Neural cell (in vitro differentiated cells): ENCODE measurements at regions not wholly inside any gene's neighbourhood (a gene's known extent, or its start where the extent isn't known, plus 50 kb on each side); places are given as distances from the start of the nearest gene placed in this dataset.

Source experiments
- H2AFZ ChIP-seq: fragments of 200-600, 300-800 bp; sonication (generic), shearing (Covaris generic); 2 replicates; pipeline ENCODE4 v1.6.0; 2014; ENCODE audit warnings: low read depth, mild to moderate bottlenecking, antibody characterized with exemption, low read length, moderate library complexity
- H3F3A ChIP-seq: fragments of 200-600 bp; shearing (Covaris generic); 2 replicates; pipeline ENCODE4 v1.6.1; 2016; ENCODE audit warnings: mild to moderate bottlenecking, moderate library complexity, mixed read lengths, antibody characterized with exemption, low read length; ENCODE audit not compliant: insufficient read depth, poor library complexity, severe bottlenecking
- H3K27ac ChIP-seq: fragments of 200-600, 300-800 bp; sonication (generic), shearing (Covaris generic); 2 replicates; pipeline ENCODE4 v1.5.1; 2014; ENCODE audit warnings: mild to moderate bottlenecking, low read length, moderate library complexity
- H3K27me3 ChIP-seq: fragments of 300-800, 200-600 bp; sonication (generic), shearing (Covaris generic); 2 replicates; pipeline ENCODE4 v1.6.0; 2014; ENCODE audit warnings: mild to moderate bottlenecking, low read depth, low read length, moderate library complexity; ENCODE audit not compliant: insufficient read depth
- H3K36me3 ChIP-seq: fragments of 300-800, 200-600 bp; sonication (generic), shearing (Covaris generic); 2 replicates; pipeline ENCODE4 v1.5.1; 2014; ENCODE audit warnings: mild to moderate bottlenecking, antibody characterized with exemption, low read length, moderate library complexity; ENCODE audit not compliant: insufficient read depth
- H3K4me2 ChIP-seq: fragments of 300-800, 200-600 bp; sonication (generic), shearing (Covaris generic); 2 replicates; pipeline ENCODE4 v1.6.0; 2014; ENCODE audit warnings: mild to moderate bottlenecking, low read length
- H3K4me3 ChIP-seq: fragments of 300-800, 200-600 bp; sonication (generic), shearing (Covaris generic); 2 replicates; pipeline ENCODE4 v1.5.1; 2014; ENCODE audit warnings: mild to moderate bottlenecking, low read length, moderate library complexity
- H3K79me2 ChIP-seq: fragments of 200-600 bp; shearing (Covaris generic); replicated peaks from 2 replicates; pipeline ENCODE4 v1.6.0; 2014; ENCODE audit warnings: mild to moderate bottlenecking, low read length, moderate library complexity; ENCODE audit not compliant: insufficient read depth
- H3K9ac ChIP-seq: fragments of 300-800, 200-600 bp; sonication (generic), shearing (Covaris generic); 2 replicates; pipeline ENCODE4 v1.6.1; 2016; ENCODE audit warnings: mild to moderate bottlenecking, low read length, mixed read lengths
- H3K9me2 ChIP-seq: fragments of 200-600 bp; shearing (Covaris generic); 2 replicates; pipeline ENCODE4 v1.6.1; 2016; ENCODE audit warnings: mild to moderate bottlenecking, low read length, mixed read lengths; ENCODE audit not compliant: insufficient read depth
- H3K9me3 ChIP-seq: fragments of 200-600, 300-800 bp; sonication (generic), shearing (Covaris generic); 2 replicates; pipeline ENCODE4 v1.6.1; 2016; ENCODE audit warnings: mild to moderate bottlenecking, mixed run types, low read length, moderate library complexity, mixed read lengths
- H4K20me1 ChIP-seq: fragments of 200-600 bp; shearing (Covaris generic); 2 replicates; pipeline ENCODE4 v1.6.1; 2016; ENCODE audit warnings: mild to moderate bottlenecking, mixed run types; ENCODE audit not compliant: insufficient read depth
- EP300 ChIP-seq: fragments of 450-650 bp; conservative IDR thresholded peaks from 2 replicates; pipeline ENCODE4 v1.6.1; 2014; ENCODE audit warnings: antibody characterized with exemption, mild to moderate bottlenecking, moderate library complexity; ENCODE audit not compliant: poor library complexity, severe bottlenecking
- EZH2 ChIP-seq: fragments of 200-600, 300-800 bp; shearing (Covaris generic), sonication (generic); IDR thresholded peaks from 2 replicates; pipeline ENCODE4 v1.6.1; 2014; ENCODE audit warnings: antibody characterized with exemption, low read length, borderline replicate concordance, mild to moderate bottlenecking; ENCODE audit not compliant: insufficient read depth, poor library complexity, severe bottlenecking
- MXI1 ChIP-seq: fragments of 450-650 bp; conservative IDR thresholded peaks from 2 replicates; pipeline ENCODE4 v1.6.1; 2014; ENCODE audit warnings: antibody characterized with exemption, mild to moderate bottlenecking; ENCODE audit not compliant: poor library complexity, severe bottlenecking
- POLR2AphosphoS5 ChIP-seq: IDR thresholded peaks from 2 replicates; pipeline ENCODE4 v1.6.1; 2012
- RAD21 ChIP-seq: fragments of 450-650 bp; conservative IDR thresholded peaks from 2 replicates; pipeline ENCODE4 v1.6.1; 2014; ENCODE audit warnings: antibody characterized with exemption, mild to moderate bottlenecking, moderate library complexity
- REST ChIP-seq: IDR thresholded peaks from 2 replicates; pipeline ENCODE4 v1.6.1; 2012; ENCODE audit warnings: borderline replicate concordance
- SMC3 ChIP-seq: fragments of 450-650 bp; conservative IDR thresholded peaks from 2 replicates; pipeline ENCODE4 v1.6.1; 2014; ENCODE audit warnings: antibody characterized with exemption, mild to moderate bottlenecking, moderate library complexity; ENCODE audit not compliant: poor library complexity
- TF ChIP-seq, protein P1 (sequence below): fragments of 450-650 bp; IDR thresholded peaks from 2 replicates; pipeline ENCODE4 v1.5.1; 2014; ENCODE audit warnings: antibody characterized with exemption, mild to moderate bottlenecking, moderate library complexity; ENCODE audit not compliant: poor library complexity, severe bottlenecking

- Histone ChIP-seq H3K79me2 (no peaks in the 10 kb centered on the region), H2AFZ (no peak overlapping the region), H3K4me3 (no peak overlapping the region), H4K20me1 (no peaks in the 10 kb centered on the region), H3K27me3 (no peaks in the 10 kb centered on the region), H3K9me2 (no peaks in the 10 kb centered on the region), H3K9ac (no peak overlapping the region), H3K27ac (no peak overlapping the region), H3F3A (no peaks in the 10 kb centered on the region), H3K9me3 (no peaks in the 10 kb centered on the region), H3K36me3 (no peaks in the 10 kb centered on the region), H3K4me2 (no peak overlapping the region)
- TF ChIP-seq REST (no peak), EP300 (no peak), MXI1 (no peak)
These were observed 215.9 kb downstream of the IRS1 start for GRCh38 chr2:226583715-226584114.

- no peaks in the 10 kb centered on the region for H3K36me3 ChIP-seq
- H3K27me3 ChIP-seq: no peaks in the 10 kb centered on the region
- H3K4me2 ChIP-seq: no peak overlapping the region
- H3K79me2 ChIP-seq: no peaks in the 10 kb centered on the region
- H3K9ac ChIP-seq: no peak overlapping the region
- H3K9me3 ChIP-seq: no peaks in the 10 kb centered on the region
- no peaks in the 10 kb centered on the region for H3K9me2 ChIP-seq
- no peaks in the 10 kb centered on the region for H3F3A ChIP-seq
- no peak overlapping the region for H2AFZ ChIP-seq
- TF ChIP-seq POLR2AphosphoS5 (no peak), SMC3 (no peak), MXI1 (no peak), REST (no peak), EP300 (no peak), RAD21 (no peak), EZH2 (no peak)
- TF ChIP-seq, protein P1, sequence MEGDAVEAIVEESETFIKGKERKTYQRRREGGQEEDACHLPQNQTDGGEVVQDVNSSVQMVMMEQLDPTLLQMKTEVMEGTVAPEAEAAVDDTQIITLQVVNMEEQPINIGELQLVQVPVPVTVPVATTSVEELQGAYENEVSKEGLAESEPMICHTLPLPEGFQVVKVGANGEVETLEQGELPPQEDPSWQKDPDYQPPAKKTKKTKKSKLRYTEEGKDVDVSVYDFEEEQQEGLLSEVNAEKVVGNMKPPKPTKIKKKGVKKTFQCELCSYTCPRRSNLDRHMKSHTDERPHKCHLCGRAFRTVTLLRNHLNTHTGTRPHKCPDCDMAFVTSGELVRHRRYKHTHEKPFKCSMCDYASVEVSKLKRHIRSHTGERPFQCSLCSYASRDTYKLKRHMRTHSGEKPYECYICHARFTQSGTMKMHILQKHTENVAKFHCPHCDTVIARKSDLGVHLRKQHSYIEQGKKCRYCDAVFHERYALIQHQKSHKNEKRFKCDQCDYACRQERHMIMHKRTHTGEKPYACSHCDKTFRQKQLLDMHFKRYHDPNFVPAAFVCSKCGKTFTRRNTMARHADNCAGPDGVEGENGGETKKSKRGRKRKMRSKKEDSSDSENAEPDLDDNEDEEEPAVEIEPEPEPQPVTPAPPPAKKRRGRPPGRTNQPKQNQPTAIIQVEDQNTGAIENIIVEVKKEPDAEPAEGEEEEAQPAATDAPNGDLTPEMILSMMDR: no peak
- no peak overlapping the region for H3K27ac ChIP-seq
- H3K4me3 ChIP-seq: no peak overlapping the region
- no peaks in the 10 kb centered on the region for H4K20me1 ChIP-seq
These were observed 218.0 kb downstream of the IRS1 start for GRCh38 chr2:226581661-226582060.
